WERI-Rb-1 (cell line): ENCODE measurements at regions not wholly inside any gene's neighbourhood (a gene's known extent, or its start where the extent isn't known, plus 50 kb on each side); places are given as distances from the start of the nearest gene placed in this dataset.

Experiments used
- DNase-seq: peaks from one replicate; pipeline ENCODE4 v3.0.0-alpha.2; 2020
- H3K27ac ChIP-seq: fragments of 250-450 bp; sonication (Bioruptor Pico); 2 replicates; pipeline ENCODE4 v1.5.1; 2020; ENCODE audit warnings: mild to moderate bottlenecking, moderate library complexity
- H3K27me3 ChIP-seq: fragments of 250-450 bp; sonication (Bioruptor Pico); 2 replicates; pipeline ENCODE4 v1.5.1; 2021; ENCODE audit warnings: mild to moderate bottlenecking, low read depth, moderate library complexity; ENCODE audit not compliant: insufficient read depth, severe bottlenecking
- H3K36me3 ChIP-seq: fragments of 250-450 bp; sonication (Bioruptor Pico); 2 replicates; pipeline ENCODE4 v1.5.1; 2020; ENCODE audit warnings: mild to moderate bottlenecking, moderate library complexity
- H3K4me3 ChIP-seq: 2 replicates; pipeline ENCODE4 v1.5.1; 2011; ENCODE audit warnings: low read depth, mild to moderate bottlenecking, control low read depth, low read length
- H3K9me3 ChIP-seq: fragments of 250-450 bp; sonication (Bioruptor Pico); 2 replicates; pipeline ENCODE4 v1.5.1; 2021; ENCODE audit warnings: mild to moderate bottlenecking, moderate library complexity; ENCODE audit not compliant: severe bottlenecking
- TF ChIP-seq, protein P1 (sequence below): IDR thresholded peaks from 2 replicates; pipeline ENCODE4 v1.5.1; 2011; ENCODE audit warnings: low read depth, mild to moderate bottlenecking, control low read depth, inconsistent platforms, low read length

DNA sequence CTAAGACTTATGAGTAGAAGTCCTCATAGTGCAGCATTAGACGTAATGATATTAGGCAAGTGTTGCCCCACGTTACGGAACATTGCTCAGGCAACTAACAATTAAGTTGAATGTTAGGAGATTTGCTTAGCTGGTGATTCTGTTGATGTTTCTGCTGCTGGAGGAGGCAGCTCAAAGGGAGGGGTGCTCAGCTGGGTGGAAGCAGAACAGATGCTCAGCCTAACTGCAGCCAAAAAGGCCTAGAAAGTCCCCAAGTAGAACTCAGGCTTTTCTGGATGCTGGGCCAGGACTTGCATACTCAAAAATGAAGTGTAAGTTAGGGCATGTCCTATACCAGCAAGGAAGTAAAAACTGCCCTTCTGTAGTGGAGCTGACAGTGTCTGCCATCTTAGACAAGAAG, 201.4 kb downstream of the ADRA2A start:
- TF ChIP-seq, protein P1, sequence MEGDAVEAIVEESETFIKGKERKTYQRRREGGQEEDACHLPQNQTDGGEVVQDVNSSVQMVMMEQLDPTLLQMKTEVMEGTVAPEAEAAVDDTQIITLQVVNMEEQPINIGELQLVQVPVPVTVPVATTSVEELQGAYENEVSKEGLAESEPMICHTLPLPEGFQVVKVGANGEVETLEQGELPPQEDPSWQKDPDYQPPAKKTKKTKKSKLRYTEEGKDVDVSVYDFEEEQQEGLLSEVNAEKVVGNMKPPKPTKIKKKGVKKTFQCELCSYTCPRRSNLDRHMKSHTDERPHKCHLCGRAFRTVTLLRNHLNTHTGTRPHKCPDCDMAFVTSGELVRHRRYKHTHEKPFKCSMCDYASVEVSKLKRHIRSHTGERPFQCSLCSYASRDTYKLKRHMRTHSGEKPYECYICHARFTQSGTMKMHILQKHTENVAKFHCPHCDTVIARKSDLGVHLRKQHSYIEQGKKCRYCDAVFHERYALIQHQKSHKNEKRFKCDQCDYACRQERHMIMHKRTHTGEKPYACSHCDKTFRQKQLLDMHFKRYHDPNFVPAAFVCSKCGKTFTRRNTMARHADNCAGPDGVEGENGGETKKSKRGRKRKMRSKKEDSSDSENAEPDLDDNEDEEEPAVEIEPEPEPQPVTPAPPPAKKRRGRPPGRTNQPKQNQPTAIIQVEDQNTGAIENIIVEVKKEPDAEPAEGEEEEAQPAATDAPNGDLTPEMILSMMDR = no peak
- DNase-seq = no peak
- no peaks in the 10 kb centered on the region for H3K9me3 ChIP-seq
- no peaks in the 10 kb centered on the region for H3K27me3 ChIP-seq
- H3K36me3 ChIP-seq = no peaks in the 10 kb centered on the region
- H3K4me3 ChIP-seq = no peak overlapping the region
- no peak overlapping the region for H3K27ac ChIP-seq

DNA sequence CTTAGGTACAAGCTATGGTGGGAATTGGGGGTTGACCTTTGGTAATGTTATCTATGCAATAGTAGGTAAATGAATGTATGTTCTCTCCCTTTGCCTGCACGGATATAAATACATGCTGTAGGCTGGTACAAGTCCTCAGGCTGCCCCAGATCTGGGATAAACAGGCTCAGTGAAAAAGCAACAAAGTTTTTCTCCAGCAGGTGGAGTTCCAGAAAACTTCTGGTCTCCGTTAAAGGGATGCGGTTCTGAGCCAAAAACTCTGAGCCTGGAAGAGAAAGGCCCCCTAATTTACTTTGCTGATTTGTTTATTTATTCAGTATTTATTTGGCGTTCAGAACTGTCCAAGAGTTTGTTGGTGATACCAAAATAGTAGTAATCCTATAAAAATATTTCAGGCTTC, 204.7 kb downstream of the ADRA2A start:
- Histone ChIP-seq H3K27ac (no peak overlapping the region), H3K4me3 (no peak overlapping the region), H3K9me3 (no peaks in the 10 kb centered on the region), H3K27me3 (no peaks in the 10 kb centered on the region), H3K36me3 (no peaks in the 10 kb centered on the region)
- TF ChIP-seq, protein P1 = peak; percentile 44
- DNase-seq = no peak

DNA sequence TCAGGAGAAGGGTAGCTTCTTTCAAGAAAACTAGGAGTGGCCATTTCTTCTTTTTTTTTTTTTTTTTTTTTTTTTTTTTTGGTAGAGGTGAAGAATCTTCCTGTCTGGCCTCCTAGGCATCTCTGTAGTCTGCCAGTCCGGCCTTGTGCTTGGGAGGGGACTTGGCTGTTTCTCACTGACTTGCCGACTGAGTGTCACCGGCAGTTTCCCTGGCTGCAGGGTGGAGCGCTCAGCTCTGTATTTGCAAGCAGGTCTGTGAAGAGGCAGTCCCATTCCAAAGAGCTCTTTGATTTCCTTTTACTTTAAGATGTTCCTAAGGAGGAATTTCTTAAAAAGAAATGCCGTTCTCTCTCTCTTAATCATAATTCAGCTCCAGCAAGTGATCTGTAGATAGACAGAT, 212.6 kb downstream of the ADRA2A start:
- TF ChIP-seq, protein P1 = no peak
- H3K9me3 ChIP-seq = no peaks in the 10 kb centered on the region
- H3K4me3 ChIP-seq = no peak overlapping the region
- no peak overlapping the region for H3K27ac ChIP-seq
- H3K27me3 ChIP-seq = no peaks in the 10 kb centered on the region
- DNase-seq = no peak
- H3K36me3 ChIP-seq = no peaks in the 10 kb centered on the region

DNA sequence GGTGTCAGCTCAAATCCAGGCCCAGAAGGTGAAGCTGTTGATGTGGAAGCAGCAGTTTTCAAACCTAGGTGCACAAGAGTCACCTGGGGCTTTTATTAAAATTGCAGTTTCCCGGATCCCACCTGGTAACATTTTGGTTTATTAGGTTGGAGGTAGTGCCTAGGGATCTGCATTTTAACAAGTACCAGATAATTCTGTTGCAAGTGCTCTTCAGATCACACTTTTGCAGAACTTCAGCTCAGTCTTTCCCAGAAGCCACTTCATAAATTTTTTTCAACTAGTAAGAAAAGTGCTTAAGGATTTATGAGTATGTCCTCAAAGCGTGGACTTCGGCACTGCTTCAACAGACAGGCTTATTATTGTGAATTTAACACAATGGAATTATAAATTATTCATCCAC, 213.8 kb downstream of the ADRA2A start:
- Histone ChIP-seq H3K27me3 (no peaks in the 10 kb centered on the region), H3K27ac (no peak overlapping the region), H3K36me3 (no peaks in the 10 kb centered on the region), H3K4me3 (no peak overlapping the region), H3K9me3 (no peaks in the 10 kb centered on the region)
- no peak for DNase-seq
- TF ChIP-seq, protein P1 = no peak

DNA sequence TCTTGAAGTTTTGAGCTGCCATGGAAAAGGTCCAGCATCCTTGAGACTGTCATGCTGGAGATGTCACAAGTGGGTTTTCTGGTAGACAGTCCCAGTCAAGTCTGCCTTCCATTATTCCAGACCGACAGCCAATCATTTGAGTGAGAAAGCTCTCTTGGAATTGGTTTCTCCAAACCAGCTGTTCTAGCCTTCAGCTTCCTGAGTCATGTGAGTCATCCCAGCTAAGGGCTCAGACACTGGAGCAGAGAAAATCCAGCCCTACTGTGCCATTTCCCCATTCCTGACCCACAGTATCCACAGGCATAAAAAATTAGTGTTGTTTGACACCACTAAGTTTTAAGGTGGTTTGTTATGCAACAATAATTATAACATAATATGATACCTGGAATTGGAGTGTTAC, 219.0 kb downstream of the ADRA2A start:
- Histone ChIP-seq H3K27me3 (no peaks in the 10 kb centered on the region), H3K36me3 (no peaks in the 10 kb centered on the region), H3K27ac (no peak overlapping the region), H3K4me3 (no peak overlapping the region), H3K9me3 (no peaks in the 10 kb centered on the region)
- DNase-seq = no peak
- TF ChIP-seq, protein P1 = no peak

DNA sequence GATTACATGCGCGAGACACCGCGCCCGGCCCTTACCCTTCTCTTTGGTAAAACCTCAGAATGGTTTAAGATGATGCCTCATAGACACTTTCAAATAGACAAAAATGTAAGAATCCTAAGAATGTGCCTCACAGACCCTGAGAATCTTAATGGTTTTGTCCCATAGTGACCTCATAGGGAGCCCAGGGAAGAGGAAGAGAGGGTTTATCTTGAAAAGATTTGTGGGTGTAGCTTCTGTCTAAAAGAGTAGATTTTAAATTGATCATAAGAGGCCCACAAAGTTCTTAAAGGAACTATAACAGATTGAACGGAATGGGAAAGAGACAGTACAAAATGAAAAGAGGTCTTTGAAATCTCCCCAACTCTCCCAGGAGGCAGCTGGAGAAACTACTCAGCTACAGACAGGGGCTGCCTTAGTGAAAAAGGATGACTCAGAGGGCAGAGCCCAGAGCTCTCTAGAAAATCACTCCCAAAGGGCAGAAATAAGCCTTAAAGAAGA, 220.6 kb downstream of the ADRA2A start:
- DNase-seq = no peak
- Histone ChIP-seq H3K36me3 (no peaks in the 10 kb centered on the region), H3K9me3 (no peaks in the 10 kb centered on the region), H3K27ac (no peak overlapping the region), H3K27me3 (no peaks in the 10 kb centered on the region), H3K4me3 (no peak overlapping the region)
- TF ChIP-seq, protein P1 = no peak
